ENCODE measurements at regions not wholly inside any gene's neighbourhood (a gene's known extent, or its start where the extent isn't known, plus 50 kb on each side); places are given as distances from the start of the nearest gene placed in this dataset.

GRCh38 chr11:43579171-43579918 lies 101.2 kb upstream of the HSD17B12 start:
- TF ChIP-seq POLR2AphosphoS5 (IDR thresholded peaks at IDR 0.05) (no peak), POLR2A (IDR thresholded peaks at IDR 0.05) (no peak)
- TF ChIP-seq, protein P1, sequence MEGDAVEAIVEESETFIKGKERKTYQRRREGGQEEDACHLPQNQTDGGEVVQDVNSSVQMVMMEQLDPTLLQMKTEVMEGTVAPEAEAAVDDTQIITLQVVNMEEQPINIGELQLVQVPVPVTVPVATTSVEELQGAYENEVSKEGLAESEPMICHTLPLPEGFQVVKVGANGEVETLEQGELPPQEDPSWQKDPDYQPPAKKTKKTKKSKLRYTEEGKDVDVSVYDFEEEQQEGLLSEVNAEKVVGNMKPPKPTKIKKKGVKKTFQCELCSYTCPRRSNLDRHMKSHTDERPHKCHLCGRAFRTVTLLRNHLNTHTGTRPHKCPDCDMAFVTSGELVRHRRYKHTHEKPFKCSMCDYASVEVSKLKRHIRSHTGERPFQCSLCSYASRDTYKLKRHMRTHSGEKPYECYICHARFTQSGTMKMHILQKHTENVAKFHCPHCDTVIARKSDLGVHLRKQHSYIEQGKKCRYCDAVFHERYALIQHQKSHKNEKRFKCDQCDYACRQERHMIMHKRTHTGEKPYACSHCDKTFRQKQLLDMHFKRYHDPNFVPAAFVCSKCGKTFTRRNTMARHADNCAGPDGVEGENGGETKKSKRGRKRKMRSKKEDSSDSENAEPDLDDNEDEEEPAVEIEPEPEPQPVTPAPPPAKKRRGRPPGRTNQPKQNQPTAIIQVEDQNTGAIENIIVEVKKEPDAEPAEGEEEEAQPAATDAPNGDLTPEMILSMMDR (IDR thresholded peaks at IDR 0.05 in 8 of 11, conservative IDR thresholded peaks at IDR 0.05 in 3 of 11) = peak in 1 of 11 experiments; percentile 23

Data from spleen (tissue), 7 donors.